T follicular helper cell (primary cell): ENCODE measurements at regions not wholly inside any gene's neighbourhood (a gene's known extent, or its start where the extent isn't known, plus 50 kb on each side); places are given as distances from the start of the nearest gene placed in this dataset.

Experiments used
- DNase-seq: peaks from one replicate; pipeline ENCODE4 v3.0.0-alpha.2; 2020; ENCODE audit warnings: low read depth

- DNase-seq, result no peak
Observed at GRCh38 chr21:28788030-28788429, 204.6 kb downstream of the LTN1 start.

GRCh38 chr21:28783641-28784185 lies 209.0 kb downstream of the LTN1 start:
- DNase-seq, result no peak

GRCh38 chr21:28781602-28782276 lies 210.9 kb downstream of the LTN1 start:
- DNase-seq, result no peak

DNA sequence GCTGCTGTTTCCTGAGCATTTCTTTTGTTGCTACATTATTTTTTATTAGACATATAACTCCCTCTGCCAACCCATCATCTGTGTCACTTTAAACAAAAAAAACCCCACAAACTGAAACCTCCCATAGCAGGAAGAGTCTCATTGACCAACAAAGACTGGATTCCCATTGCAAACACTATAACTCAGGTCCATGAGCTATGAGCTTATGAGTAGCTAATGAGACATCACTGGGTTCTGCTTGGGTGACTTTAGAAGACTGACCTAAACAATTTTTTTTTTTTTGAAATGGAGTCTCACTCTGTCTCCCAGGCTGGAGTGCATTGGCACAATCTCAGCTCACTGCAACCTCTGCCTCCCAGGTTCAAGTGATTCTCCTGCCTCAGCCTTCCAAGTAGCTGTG lies 212.8 kb downstream of the LTN1 start:
- DNase-seq, result no peak

DNA sequence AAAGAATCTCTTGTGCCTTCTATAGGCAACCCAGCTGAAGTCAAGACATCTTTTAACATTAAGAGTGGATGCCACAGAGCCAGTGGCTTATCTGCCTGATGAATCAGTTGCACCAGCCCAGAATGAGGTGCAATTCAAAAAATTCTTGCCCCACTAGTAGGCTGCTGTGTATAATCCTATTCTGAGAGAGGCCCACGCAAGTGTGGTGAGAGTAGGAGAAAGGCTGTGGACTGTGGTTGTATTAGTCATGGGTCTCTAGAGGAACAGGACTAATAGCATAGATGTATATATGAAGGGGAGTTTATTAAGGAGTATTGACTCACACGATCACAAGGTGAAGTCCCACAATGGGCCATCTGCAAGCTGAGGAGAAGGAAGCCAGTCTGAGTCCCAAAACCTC lies 216.4 kb downstream of the LTN1 start:
- DNase-seq, result no peak

GRCh38 chr21:28775071-28775470 lies 217.6 kb downstream of the LTN1 start:
- DNase-seq, result no peak

- DNase-seq, result no peak
Observed at GRCh38 chr21:28773036-28773435, 219.6 kb downstream of the LTN1 start.

GRCh38 chr21:28771790-28772501 lies 220.7 kb downstream of the LTN1 start:
- DNase-seq, result no peak

DNA sequence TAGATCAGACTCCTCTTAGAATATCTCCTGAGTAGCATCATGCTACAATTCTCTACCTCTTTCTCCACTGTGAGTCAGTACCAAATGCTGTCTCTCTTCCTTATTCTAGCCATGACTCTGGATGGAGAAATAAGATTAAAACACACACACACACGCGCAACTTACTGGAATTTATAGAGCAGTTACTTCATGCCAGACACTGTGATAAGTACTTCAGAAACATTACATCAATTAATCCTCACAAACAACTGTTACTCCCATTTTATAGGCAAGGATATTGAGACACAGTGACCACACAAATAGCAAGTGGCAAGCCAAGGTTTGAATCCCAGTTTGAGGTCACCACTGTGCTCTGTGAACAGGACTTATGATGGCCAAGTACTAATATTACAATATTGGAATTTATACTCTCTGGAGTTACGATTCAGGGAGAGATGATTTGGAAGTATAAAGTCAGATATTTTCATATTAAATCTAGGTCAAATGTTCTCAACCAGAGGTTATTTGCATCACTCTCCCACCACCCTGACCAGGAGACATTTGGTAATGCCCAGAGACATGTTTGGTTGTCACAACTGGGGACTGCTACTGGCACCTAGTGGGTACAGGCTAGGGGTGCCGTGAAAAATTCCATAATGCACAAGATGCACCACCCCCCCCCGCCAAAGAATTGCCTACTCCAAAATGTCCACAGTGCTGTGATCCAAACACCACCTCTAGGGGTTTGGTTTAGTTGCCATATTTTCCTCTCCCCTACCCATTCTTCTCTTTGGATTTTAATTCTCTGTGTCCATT lies 221.6 kb downstream of the LTN1 start:
- no peak for DNase-seq

GRCh38 chr21:28769683-28770082 lies 223.0 kb downstream of the LTN1 start:
- DNase-seq, result no peak

GRCh38 chr21:28768753-28769152 lies 223.9 kb downstream of the LTN1 start:
- DNase-seq, result no peak

- no peak for DNase-seq
Observed at GRCh38 chr21:28767523-28767922, 225.2 kb downstream of the LTN1 start.

DNA sequence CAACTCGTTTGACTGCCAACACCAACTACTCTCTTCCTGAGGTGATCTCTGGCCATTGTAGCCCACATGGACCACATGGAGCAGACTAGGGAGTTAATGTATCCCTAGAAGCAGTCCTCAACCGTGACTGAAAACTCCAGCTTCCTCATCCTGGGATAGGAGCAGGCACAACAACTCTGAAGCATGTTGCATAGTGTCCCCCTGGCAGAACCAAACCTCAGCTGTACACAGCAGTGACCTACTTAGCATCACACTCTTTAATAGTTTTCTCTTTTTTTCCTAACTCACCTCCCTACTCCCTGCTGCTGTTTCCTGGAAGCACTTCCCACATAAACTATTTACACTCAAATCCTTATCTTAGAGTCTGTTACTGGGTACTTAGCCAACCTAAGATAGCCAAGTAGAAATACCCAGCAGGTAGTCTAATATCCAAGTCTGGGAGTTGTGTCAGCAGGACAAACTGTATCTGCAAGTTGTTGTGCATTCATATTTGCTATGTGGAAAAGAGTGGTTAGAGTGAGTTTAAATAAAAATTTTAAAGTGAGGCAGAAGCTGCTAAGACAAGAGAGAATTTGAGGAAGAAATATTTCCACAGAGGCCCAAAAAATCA lies 228.8 kb downstream of the LTN1 start:
- DNase-seq, result no peak

- no peak for DNase-seq
Observed at GRCh38 chr21:28762357-28762735, 230.3 kb downstream of the LTN1 start.

DNA sequence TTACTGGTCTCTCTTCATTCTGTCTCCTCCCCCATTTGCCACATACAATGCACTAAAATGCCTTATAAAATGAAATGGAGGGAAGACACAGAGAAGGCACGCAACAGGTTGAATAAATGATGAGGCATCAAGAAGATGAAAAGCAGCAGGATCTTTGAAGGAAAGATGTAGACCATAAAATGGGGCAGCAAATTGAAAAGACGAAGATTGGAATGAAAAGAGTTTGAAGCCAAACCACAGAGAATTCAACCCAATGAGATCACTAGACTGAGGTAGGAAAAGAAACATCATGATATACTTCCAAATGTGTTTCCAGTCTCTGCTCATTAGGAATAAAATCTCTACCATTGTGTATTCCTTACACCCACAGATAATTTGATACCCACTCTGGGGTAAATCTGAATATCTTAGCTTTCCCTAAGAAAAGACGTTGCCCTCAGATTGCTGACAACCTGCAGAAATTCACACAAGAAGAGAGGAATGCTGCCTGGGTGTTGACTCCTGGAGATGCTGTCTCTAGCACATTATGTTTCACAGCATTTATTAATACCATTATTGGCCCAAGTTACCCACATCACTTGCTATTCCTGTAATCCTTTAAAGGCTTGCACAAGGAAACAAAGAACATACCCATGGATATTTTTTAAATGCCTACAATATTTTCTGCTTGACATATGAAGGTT lies 230.9 kb downstream of the LTN1 start:
- DNase-seq, result no peak

DNA sequence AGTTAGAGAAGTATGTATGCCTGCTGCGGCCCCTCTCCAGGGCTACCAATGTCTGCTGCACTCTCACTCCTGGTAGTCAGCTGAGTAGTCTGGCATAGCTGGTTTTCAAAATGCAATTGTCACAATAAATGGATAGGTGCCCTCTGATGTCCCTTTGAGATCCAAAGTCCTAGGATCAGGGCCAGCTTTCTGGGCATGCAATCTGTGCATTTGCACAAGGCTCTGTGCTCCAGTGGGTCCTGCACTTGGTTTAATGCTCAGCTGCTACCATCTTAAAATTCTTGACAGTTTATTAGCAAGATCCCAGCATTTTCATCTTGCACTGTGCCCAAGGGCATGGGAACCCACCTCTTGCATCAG lies 233.8 kb downstream of the LTN1 start:
- no peak for DNase-seq

- DNase-seq, result no peak
Observed at GRCh38 chr21:28758042-28758882, 234.4 kb downstream of the LTN1 start.

DNA sequence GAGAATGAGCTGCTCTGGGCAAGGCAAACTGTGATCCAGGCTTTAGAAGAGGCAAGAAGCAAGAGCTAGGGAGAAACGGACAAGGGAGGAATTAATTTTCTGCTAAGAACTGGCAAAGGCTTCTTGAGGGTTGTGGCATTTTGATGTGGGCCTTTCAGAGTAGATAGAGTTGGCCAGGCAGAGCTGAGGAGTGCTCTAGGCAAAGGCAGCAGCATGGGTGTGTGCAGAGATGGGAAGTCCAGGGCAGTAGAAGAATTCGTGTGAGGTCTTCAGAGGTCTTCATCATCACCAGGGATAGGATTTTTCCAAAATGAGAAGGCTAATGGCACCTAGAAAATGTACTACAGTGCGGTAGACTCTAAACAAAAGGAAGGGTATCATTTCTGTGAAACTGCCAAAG lies 237.8 kb downstream of the LTN1 start:
- no peak for DNase-seq

GRCh38 chr21:28754127-28754611 lies 238.5 kb downstream of the LTN1 start:
- no peak for DNase-seq

DNA sequence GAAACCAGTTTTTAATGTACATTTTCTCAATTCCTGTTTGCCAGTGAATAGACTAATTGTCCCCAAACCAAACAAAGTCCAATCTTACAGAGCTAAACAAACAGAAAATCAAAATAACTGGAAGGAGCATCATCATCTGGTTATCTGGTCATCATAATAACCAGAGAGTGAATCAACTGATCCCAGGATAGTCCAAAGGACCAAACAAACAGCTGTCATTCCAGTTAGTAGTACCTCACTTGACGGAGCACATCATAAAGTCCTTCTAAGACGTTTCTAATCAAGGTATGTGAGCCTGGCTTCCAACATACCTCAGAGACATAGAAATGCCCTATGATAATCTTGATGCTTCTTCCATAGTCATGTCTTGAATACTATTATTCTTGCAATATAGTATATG lies 240.5 kb downstream of the LTN1 start:
- no peak for DNase-seq

- no peak for DNase-seq
Observed at GRCh38 chr21:28751176-28751575, 241.5 kb downstream of the LTN1 start.
